Panc1 (cell line): ENCODE measurements at regions not wholly inside any gene's neighbourhood (a gene's known extent, or its start where the extent isn't known, plus 50 kb on each side); places are given as distances from the start of the nearest gene placed in this dataset.

ENCODE experiments used
- ATAC-seq: fragments of 200-7000 bp; cut with Tn5 transposase; 2 replicates; pipeline ENCODE4 v1.9.1; 2020; ENCODE audit warnings: mild to moderate bottlenecking, moderate library complexity
- BruUV-seq: library from RNA; stranded (reverse); fragments of 400-500 nt; replicated peaks from 2 replicates; lab custom pipeline; 2021; lab: Mats Ljungman, UMichigan
- CTCF ChIA-PET: fragments of 300-600 bp; sonication (Branson Sonifier 250); formaldehyde crosslinking; loops from one replicate; lab custom pipeline; 2022; ENCODE audit warnings: antibody characterized with exemption; lab: Charles Lee
- POLR2A ChIA-PET: fragments of 300-600 bp; sonication (Branson Sonifier 250); formaldehyde crosslinking; loops from one replicate; lab custom pipeline; 2022; ENCODE audit warnings: antibody characterized with exemption; lab: Charles Lee
- DNase-seq: peaks from one replicate; pipeline ENCODE4 v3.0.0-alpha.2; 2010; ENCODE audit warnings: low read depth, low spot score
- H3K27ac ChIP-seq: 2 replicates; pipeline ENCODE4 v1.5.1; 2011; ENCODE audit warnings: mild to moderate bottlenecking, low read length, inconsistent platforms
- H3K27me3 ChIP-seq: fragments of 200-500 bp; sonication (Bioruptor generic); 2 replicates; pipeline ENCODE4 v1.6.0; 2014; ENCODE audit warnings: low read length, inconsistent platforms; ENCODE audit not compliant: control insufficient read depth, insufficient read depth
- H3K36me3 ChIP-seq: fragments of 200-500 bp; sonication (Bioruptor generic); 2 replicates; pipeline ENCODE4 v1.5.1; 2014; ENCODE audit warnings: inconsistent platforms, mild to moderate bottlenecking, low read length, moderate library complexity; ENCODE audit not compliant: control insufficient read depth, insufficient read depth
- H3K4me1 ChIP-seq: 2 replicates; pipeline ENCODE4 v1.5.1; 2011; ENCODE audit warnings: inconsistent platforms, mild to moderate bottlenecking, low read length, moderate library complexity; ENCODE audit not compliant: control insufficient read depth, insufficient read depth
- H3K4me3 ChIP-seq, 2 experiments: 2 replicates each; pipeline ENCODE4 v1.5.1; 2011 to 2012; ENCODE audit warnings: low read depth in 2 of 2, low read length in 2 of 2, mild to moderate bottlenecking in 2 of 2, inconsistent platforms in 1 of 2, moderate library complexity in 1 of 2
- H3K9me3 ChIP-seq: fragments of 200-500 bp; sonication (Bioruptor generic); 2 replicates; pipeline ENCODE4 v1.5.1; 2014; ENCODE audit warnings: low read depth, mild to moderate bottlenecking, inconsistent platforms, low read length, moderate library complexity; ENCODE audit not compliant: control insufficient read depth, insufficient read depth
- POLR2AphosphoS5 ChIP-seq: IDR thresholded peaks from 2 replicates; pipeline ENCODE4 v1.6.1; 2012; ENCODE audit warnings: mild to moderate bottlenecking, low read depth, low read length, moderate library complexity
- REST ChIP-seq, 2 experiments: IDR thresholded peaks; 2 replicates each; pipeline ENCODE4 v1.6.1; 2011 to 2012; ENCODE audit warnings: low read depth in 2 of 2, control low read depth in 1 of 2, low read length in 1 of 2, mild to moderate bottlenecking in 1 of 2, moderate library complexity in 1 of 2; ENCODE audit not compliant: insufficient read depth in 1 of 2
- SIN3A ChIP-seq: IDR thresholded peaks from 2 replicates; pipeline ENCODE4 v1.6.1; 2012; ENCODE audit warnings: low read depth, mild to moderate bottlenecking, low read length, moderate library complexity, borderline replicate concordance; ENCODE audit not compliant: insufficient read depth
- TCF7L2 ChIP-seq: IDR thresholded peaks from 2 replicates; pipeline ENCODE4 v1.6.1; 2011; ENCODE audit warnings: mild to moderate bottlenecking, low read depth, low read length, inconsistent platforms
- in situ Hi-C: cut with HindIII; loops from 2 replicates; pipeline ENCODE4 v1.10.0; 2016; ENCODE audit warnings: low sequenced_read_pairs, low pct_unique_long_range_greater_than_20kb
- intact Hi-C: fragments of 100-400 bp; cut with micrococcal nuclease; formaldehyde crosslinking; loops from one replicate; pipeline ENCODE4 v1.10.0; 2022; ENCODE audit not compliant: unreplicated experiment
- TF ChIP-seq, protein P1 (sequence below): fragments of 450-650 bp; IDR thresholded peaks from 2 replicates; pipeline ENCODE4 v1.5.1; 2017; ENCODE audit warnings: mild to moderate bottlenecking

DNA sequence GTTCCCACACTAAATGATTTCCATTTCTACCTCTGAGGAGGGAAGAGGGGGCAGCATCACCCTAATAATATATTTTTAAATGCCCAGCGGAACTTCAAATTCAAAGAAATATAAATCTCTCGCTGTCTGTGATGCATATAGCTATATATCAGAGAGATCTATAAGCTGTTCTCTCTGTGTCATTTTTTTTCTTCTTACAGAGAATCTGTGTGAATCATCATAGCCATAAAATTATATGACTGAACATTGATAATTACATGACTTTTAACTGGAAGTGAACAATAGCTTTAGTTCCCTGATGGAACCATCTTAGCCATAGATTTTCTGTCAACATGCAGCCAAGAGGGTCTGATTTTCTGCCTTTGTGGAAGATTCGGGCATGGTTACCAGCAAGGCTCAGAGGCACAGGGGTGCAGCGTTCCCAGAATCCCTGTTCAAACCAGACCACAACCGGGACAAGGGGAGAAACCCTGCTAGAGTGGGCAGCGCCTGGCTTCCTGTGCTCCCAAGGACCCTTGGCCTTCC is 93.7 kb upstream of the OSMR start:
- H3K4me3 ChIP-seq, result no peak overlapping the region
- ChIA-PET CTCF (interaction anchor here (1.3 to 1.5 kb wide), 2 partner anchors 58 to 310 kb away, joined by 4 to 5 read pairs; no protein-coding TSS in a partner anchor), POLR2A (no interaction called here)
- no peaks in the 10 kb centered on the region for H3K9me3 ChIP-seq
- no peaks in the 10 kb centered on the region for H3K27me3 ChIP-seq
- in situ Hi-C loops (no loop called here), intact Hi-C loops (no loop called here)
- no peak for ATAC-seq
- BruUV-seq, result no TSS peak
- H3K4me1 ChIP-seq, result no peaks in the 10 kb centered on the region
- H3K27ac ChIP-seq, result peak overlapping the region; percentile 58; the same call in 1 of the 2 replicates
- no peaks in the 10 kb centered on the region for H3K36me3 ChIP-seq
- no peak for TF ChIP-seq TCF7L2
- no peak for TF ChIP-seq POLR2AphosphoS5
- TF ChIP-seq SIN3A, result no peak
- TF ChIP-seq, protein P1, sequence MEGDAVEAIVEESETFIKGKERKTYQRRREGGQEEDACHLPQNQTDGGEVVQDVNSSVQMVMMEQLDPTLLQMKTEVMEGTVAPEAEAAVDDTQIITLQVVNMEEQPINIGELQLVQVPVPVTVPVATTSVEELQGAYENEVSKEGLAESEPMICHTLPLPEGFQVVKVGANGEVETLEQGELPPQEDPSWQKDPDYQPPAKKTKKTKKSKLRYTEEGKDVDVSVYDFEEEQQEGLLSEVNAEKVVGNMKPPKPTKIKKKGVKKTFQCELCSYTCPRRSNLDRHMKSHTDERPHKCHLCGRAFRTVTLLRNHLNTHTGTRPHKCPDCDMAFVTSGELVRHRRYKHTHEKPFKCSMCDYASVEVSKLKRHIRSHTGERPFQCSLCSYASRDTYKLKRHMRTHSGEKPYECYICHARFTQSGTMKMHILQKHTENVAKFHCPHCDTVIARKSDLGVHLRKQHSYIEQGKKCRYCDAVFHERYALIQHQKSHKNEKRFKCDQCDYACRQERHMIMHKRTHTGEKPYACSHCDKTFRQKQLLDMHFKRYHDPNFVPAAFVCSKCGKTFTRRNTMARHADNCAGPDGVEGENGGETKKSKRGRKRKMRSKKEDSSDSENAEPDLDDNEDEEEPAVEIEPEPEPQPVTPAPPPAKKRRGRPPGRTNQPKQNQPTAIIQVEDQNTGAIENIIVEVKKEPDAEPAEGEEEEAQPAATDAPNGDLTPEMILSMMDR, result no peak
- TF ChIP-seq REST (IDR thresholded peaks at IDR 0.05; ENCODE audit: insufficient read depth in 1 of 2, low read depth in 2 of 2, low read length in 1 of 2), result no peak
- DNase-seq, result no peak

- H3K27me3 ChIP-seq, result no peaks in the 10 kb centered on the region
- DNase-seq (no peak), ATAC-seq (no peak)
- BruUV-seq, result no TSS peak
- H3K36me3 ChIP-seq, result no peaks in the 10 kb centered on the region
- H3K9me3 ChIP-seq, result no peaks in the 10 kb centered on the region
- ChIA-PET POLR2A (no interaction called here), CTCF (no interaction called here)
- no peak overlapping the region for H3K4me3 ChIP-seq
- TF ChIP-seq POLR2AphosphoS5 (no peak), SIN3A (no peak), REST (IDR thresholded peaks at IDR 0.05; ENCODE audit: insufficient read depth in 1 of 2, low read depth in 2 of 2, low read length in 1 of 2) (no peak), TCF7L2 (no peak)
- TF ChIP-seq, protein P1, result no peak
- in situ Hi-C loops, result no loop called here
- no peaks in the 10 kb centered on the region for H3K4me1 ChIP-seq
- intact Hi-C loops, result no loop called here
- peak overlapping the region; percentile 58; the same call in 1 of the 2 replicates for H3K27ac ChIP-seq
These were observed 93.2 kb upstream of the OSMR start for GRCh38 chr5:38752622-38753021.
